SH-SY5Y (cell line): ENCODE measurements at regions not wholly inside any gene's neighbourhood (a gene's known extent, or its start where the extent isn't known, plus 50 kb on each side); places are given as distances from the start of the nearest gene placed in this dataset.

Source experiments
- GATA2 ChIP-seq: IDR thresholded peaks from 2 replicates; pipeline ENCODE4 v1.6.1; 2011; ENCODE audit warnings: mild to moderate bottlenecking, low read depth, low read length
- GATA3 ChIP-seq: IDR thresholded peaks from 2 replicates; pipeline ENCODE4 v1.6.1; 2011; ENCODE audit warnings: low read depth, mild to moderate bottlenecking, low read length, moderate library complexity

GRCh38 chrX:150236327-150236726 is 126.8 kb upstream of the MAMLD1 start:
- TF ChIP-seq GATA3, result no peak
- no peak for TF ChIP-seq GATA2
